HUES48 (cell line): ENCODE measurements at regions not wholly inside any gene's neighbourhood (a gene's known extent, or its start where the extent isn't known, plus 50 kb on each side); places are given as distances from the start of the nearest gene placed in this dataset.

Experiments used
- H3K27ac ChIP-seq: one replicate; pipeline ENCODE4 v1.7.0; 2013; ENCODE audit warnings: low read depth, low read length, inconsistent platforms
- H3K27me3 ChIP-seq: 2 replicates; pipeline ENCODE4 v1.6.1; 2013; ENCODE audit warnings: mild to moderate bottlenecking, low read length; ENCODE audit not compliant: control insufficient read depth, insufficient read depth
- H3K36me3 ChIP-seq: 2 replicates; pipeline ENCODE4 v1.6.1; 2013; ENCODE audit warnings: low read length; ENCODE audit not compliant: control insufficient read depth, insufficient read depth
- H3K4me1 ChIP-seq: 2 replicates; pipeline ENCODE4 v1.6.1; 2013; ENCODE audit warnings: mild to moderate bottlenecking, low read length; ENCODE audit not compliant: control insufficient read depth, insufficient read depth
- H3K4me3 ChIP-seq: 2 replicates; pipeline ENCODE4 v1.5.1; 2013; ENCODE audit warnings: mild to moderate bottlenecking, low read depth, low read length
- H3K9ac ChIP-seq: 2 replicates; pipeline ENCODE4 v1.6.1; 2013; ENCODE audit warnings: mild to moderate bottlenecking, low read depth, low read length, moderate library complexity
- H3K9me3 ChIP-seq: 2 replicates; pipeline ENCODE4 v1.6.1; 2013; ENCODE audit warnings: low read length; ENCODE audit not compliant: control insufficient read depth, insufficient read depth

GRCh38 chr14:71328954-71329353 lies 421.7 kb downstream of the PCNX1 start:
- 0 out of 2 replicates have a peak, but pooled peaks cover 2% of the 10 kb centered on the region for H3K9me3 ChIP-seq
- no peak overlapping the region for H3K27ac ChIP-seq
- H3K27me3 ChIP-seq: no peaks in the 10 kb centered on the region
- peaks cover 28% of the 10 kb centered on the region for H3K4me1 ChIP-seq
- no peaks in the 10 kb centered on the region for H3K36me3 ChIP-seq
- H3K9ac ChIP-seq: no peak overlapping the region
- no peak overlapping the region for H3K4me3 ChIP-seq

- no peak overlapping the region for H3K9ac ChIP-seq
- no peaks in the 10 kb centered on the region for H3K36me3 ChIP-seq
- no peak overlapping the region for H3K27ac ChIP-seq
- 0 out of 2 replicates have a peak, but pooled peaks cover 2% of the 10 kb centered on the region for H3K9me3 ChIP-seq
- no peaks in the 10 kb centered on the region for H3K27me3 ChIP-seq
- H3K4me1 ChIP-seq: peaks cover 8% of the 10 kb centered on the region
- H3K4me3 ChIP-seq: no peak overlapping the region
Measured at GRCh38 chr14:71331403-71331802, 424.1 kb downstream of the PCNX1 start.

GRCh38 chr14:71332476-71332875 lies 425.2 kb downstream of the PCNX1 start:
- H3K36me3 ChIP-seq: no peaks in the 10 kb centered on the region
- peaks cover 8% of the 10 kb centered on the region for H3K4me1 ChIP-seq
- no peak overlapping the region for H3K9ac ChIP-seq
- no peak overlapping the region for H3K4me3 ChIP-seq
- H3K27ac ChIP-seq: no peak overlapping the region
- H3K27me3 ChIP-seq: no peaks in the 10 kb centered on the region
- H3K9me3 ChIP-seq: 0 out of 2 replicates have a peak, but pooled peaks cover 2% of the 10 kb centered on the region

GRCh38 chr14:71333705-71334104 lies 426.4 kb downstream of the PCNX1 start:
- Histone ChIP-seq H3K9ac (no peak overlapping the region), H3K27ac (no peak overlapping the region), H3K9me3 (0 out of 2 replicates have a peak, but pooled peaks cover 2% of the 10 kb centered on the region), H3K4me3 (no peak overlapping the region), H3K36me3 (no peaks in the 10 kb centered on the region), H3K4me1 (no peaks in the 10 kb centered on the region; the same call in 1 of the 2 replicates), H3K27me3 (no peaks in the 10 kb centered on the region)

- Histone ChIP-seq H3K27me3 (no peaks in the 10 kb centered on the region), H3K36me3 (no peaks in the 10 kb centered on the region), H3K9ac (no peak overlapping the region), H3K4me3 (no peak overlapping the region), H3K9me3 (no peaks in the 10 kb centered on the region), H3K4me1 (no peaks in the 10 kb centered on the region; the same call in 1 of the 2 replicates), H3K27ac (no peak overlapping the region)
Measured at GRCh38 chr14:71336489-71337192, 429.4 kb downstream of the PCNX1 start.

- H3K27me3 ChIP-seq: no peaks in the 10 kb centered on the region
- no peaks in the 10 kb centered on the region for H3K36me3 ChIP-seq
- no peak overlapping the region for H3K9ac ChIP-seq
- H3K4me1 ChIP-seq: no peaks in the 10 kb centered on the region; the same call in 1 of the 2 replicates
- H3K9me3 ChIP-seq: no peaks in the 10 kb centered on the region
- H3K27ac ChIP-seq: no peak overlapping the region
- no peak overlapping the region for H3K4me3 ChIP-seq
Measured at GRCh38 chr14:71338153-71338552, 430.9 kb downstream of the PCNX1 start.

GRCh38 chr14:71339650-71340415 lies 432.6 kb downstream of the PCNX1 start:
- Histone ChIP-seq H3K4me3 (no peak overlapping the region), H3K27me3 (no peaks in the 10 kb centered on the region), H3K9me3 (no peaks in the 10 kb centered on the region), H3K27ac (no peak overlapping the region), H3K4me1 (peaks cover 4% of the 10 kb centered on the region), H3K36me3 (no peaks in the 10 kb centered on the region), H3K9ac (no peak overlapping the region)

GRCh38 chr14:71341156-71341555 lies 433.9 kb downstream of the PCNX1 start:
- Histone ChIP-seq H3K27ac (no peak overlapping the region), H3K9ac (no peak overlapping the region), H3K27me3 (no peaks in the 10 kb centered on the region), H3K36me3 (no peaks in the 10 kb centered on the region), H3K4me1 (peaks cover 8% of the 10 kb centered on the region), H3K9me3 (no peaks in the 10 kb centered on the region), H3K4me3 (no peak overlapping the region)

- H3K4me3 ChIP-seq: no peak overlapping the region
- no peak overlapping the region for H3K9ac ChIP-seq
- no peaks in the 10 kb centered on the region for H3K9me3 ChIP-seq
- no peak overlapping the region for H3K27ac ChIP-seq
- H3K36me3 ChIP-seq: no peaks in the 10 kb centered on the region
- peaks cover 8% of the 10 kb centered on the region for H3K4me1 ChIP-seq
- no peaks in the 10 kb centered on the region for H3K27me3 ChIP-seq
Measured at GRCh38 chr14:71343724-71344123, 436.5 kb downstream of the PCNX1 start.

GRCh38 chr14:71344506-71344905 lies 437.2 kb downstream of the PCNX1 start:
- Histone ChIP-seq H3K27me3 (no peaks in the 10 kb centered on the region), H3K4me1 (peaks cover 11% of the 10 kb centered on the region), H3K27ac (no peak overlapping the region), H3K9me3 (no peaks in the 10 kb centered on the region), H3K36me3 (no peaks in the 10 kb centered on the region), H3K9ac (no peak overlapping the region), H3K4me3 (no peak overlapping the region)

- Histone ChIP-seq H3K27me3 (no peaks in the 10 kb centered on the region), H3K4me3 (no peak overlapping the region), H3K4me1 (peaks cover 14% of the 10 kb centered on the region), H3K36me3 (no peaks in the 10 kb centered on the region), H3K9ac (no peak overlapping the region), H3K27ac (no peak overlapping the region), H3K9me3 (no peaks in the 10 kb centered on the region)
Measured at GRCh38 chr14:71346685-71347084, 439.4 kb downstream of the PCNX1 start.
